ENCODE measurements at regions not wholly inside any gene's neighbourhood (a gene's known extent, or its start where the extent isn't known, plus 50 kb on each side); places are given as distances from the start of the nearest gene placed in this dataset.

- no peaks in the 10 kb centered on the region for H3K4me1 ChIP-seq (ENCODE audit: control insufficient read depth, insufficient read depth, low read length)
- RAD21 ChIA-PET (ENCODE audit: unreplicated experiment): no interaction called here
- BruUV-seq (replicated peaks): no TSS peak
- no peaks in the 10 kb centered on the region for H3K36me3 ChIP-seq (ENCODE audit: control insufficient read depth in 2 of 2, insufficient read depth in 2 of 2, low read length in 1 of 2)
- no peak for FAIRE-seq
- no peaks in the 10 kb centered on the region for H3K9me3 ChIP-seq (replicated peaks; ENCODE audit: control insufficient read depth, insufficient read depth, low read length)
- H3K27ac ChIP-seq (ENCODE audit: control insufficient read depth, insufficient read depth): no peak overlapping the region
- H3K79me2 ChIP-seq (ENCODE audit: control insufficient read depth, insufficient read depth, low read length): no peaks in the 10 kb centered on the region
- H4K20me1 ChIP-seq (ENCODE audit: control insufficient read depth, insufficient read depth): no peaks in the 10 kb centered on the region
- in situ Hi-C loops (cut with MboI) (no loop called here), intact Hi-C loops (cut with micrococcal nuclease; ENCODE audit: unreplicated experiment) (no loop called here)
- POLR2A ChIA-PET: no interaction called here
- no peak for DNase-seq (ENCODE audit: low read depth, low spot score)
- WGBS (ENCODE audit: insufficient coverage, insufficient replicate concordance, low lambda C conversion rate, missing lambda C conversion rate): 3% methylated on average over 2 of the region's 2 CpGs
- CTCF ChIA-PET: interaction anchor here (0.7 kb wide), 1 partner anchor 10 kb away, joined by 3 read pairs; no protein-coding TSS in a partner anchor
- ATAC-seq: no peak
- H3K4me3 ChIP-seq: no peak overlapping the region
- no peak for TF ChIP-seq BMI1 (IDR thresholded peaks at IDR 0.05; ENCODE audit: borderline replicate concordance)
- TF ChIP-seq MXI1 (IDR thresholded peaks at IDR 0.05; ENCODE audit: low read depth, low read length): no peak
- no peak for TF ChIP-seq ASH2L (IDR thresholded peaks at IDR 0.05; ENCODE audit: borderline replicate concordance, low read depth)
- no peak for TF ChIP-seq SP1 (IDR thresholded peaks at IDR 0.05; ENCODE audit: low read depth, low read length)
- SMC1A ChIA-PET (ENCODE audit: uncharacterized antibody, unreplicated experiment): no interaction called here
- H2AFZ ChIP-seq (ENCODE audit: control insufficient read depth, low read depth, low read length): no peak overlapping the region
- no peak overlapping the region for H3K4me2 ChIP-seq (ENCODE audit: control insufficient read depth, insufficient read depth)
- H3K27me3 ChIP-seq (replicated peaks in 1 of 2; ENCODE audit: control insufficient read depth in 2 of 2, insufficient read depth in 2 of 2, low read length in 1 of 2): no peaks in the 10 kb centered on the region
- H3K9ac ChIP-seq (ENCODE audit: control insufficient read depth, insufficient read depth, low read length): no peak overlapping the region
Measured at GRCh38 chr6:118394106-118394505, 154.0 kb upstream of the PLN start.

DNA sequence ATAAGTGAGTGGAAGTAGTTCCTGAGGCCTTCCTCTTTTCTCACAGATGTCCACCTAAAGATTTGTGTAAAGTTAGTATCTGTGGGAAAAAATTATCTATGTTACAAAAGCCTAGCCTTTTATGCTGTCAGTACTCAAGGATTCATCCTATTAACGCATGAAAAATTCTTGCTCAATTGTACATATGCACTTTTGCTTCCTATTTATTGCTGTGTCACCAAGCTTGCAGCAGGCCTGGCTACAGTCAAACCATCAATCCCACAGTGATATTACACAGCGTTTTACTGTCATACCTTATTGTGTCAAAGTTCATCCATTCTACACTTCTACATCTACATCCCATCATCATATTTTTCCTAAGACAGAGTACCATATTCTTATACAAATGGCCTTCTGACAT, 151.1 kb upstream of the PLN start:
- H3K4me2 ChIP-seq (ENCODE audit: control insufficient read depth, insufficient read depth): no peak overlapping the region
- DNase-seq (ENCODE audit: low read depth, low spot score) (no peak), FAIRE-seq (no peak), ATAC-seq (no peak)
- 32% methylated on average over 2 of the region's 2 CpGs for WGBS (ENCODE audit: insufficient coverage, insufficient replicate concordance, low lambda C conversion rate, missing lambda C conversion rate)
- no peaks in the 10 kb centered on the region for H3K36me3 ChIP-seq (ENCODE audit: control insufficient read depth in 2 of 2, insufficient read depth in 2 of 2, low read length in 1 of 2)
- H3K4me1 ChIP-seq (ENCODE audit: control insufficient read depth, insufficient read depth, low read length): no peaks in the 10 kb centered on the region
- BruUV-seq (replicated peaks): no TSS peak
- H3K9me3 ChIP-seq (replicated peaks; ENCODE audit: control insufficient read depth, insufficient read depth, low read length): no peaks in the 10 kb centered on the region
- ChIA-PET CTCF (interaction anchor here (1.4 kb wide), 1 partner anchor 8 kb away, joined by 3 read pairs; no protein-coding TSS in a partner anchor), RAD21 (ENCODE audit: unreplicated experiment) (interaction anchor here (0.6 kb wide), 1 partner anchor 947 kb away, joined by 3 read pairs; no protein-coding TSS in a partner anchor), POLR2A (no interaction called here), SMC1A (ENCODE audit: uncharacterized antibody, unreplicated experiment) (interaction anchor here (0.6 to 2.1 kb wide), 3 partner anchors 15 to 25 kb away, joined by 3 to 5 read pairs (median 4); no protein-coding TSS in a partner anchor)
- H3K9ac ChIP-seq (ENCODE audit: control insufficient read depth, insufficient read depth, low read length): no peak overlapping the region
- H3K27me3 ChIP-seq (replicated peaks in 1 of 2; ENCODE audit: control insufficient read depth in 2 of 2, insufficient read depth in 2 of 2, low read length in 1 of 2): no peaks in the 10 kb centered on the region
- H3K79me2 ChIP-seq (ENCODE audit: control insufficient read depth, insufficient read depth, low read length): no peaks in the 10 kb centered on the region
- no peak overlapping the region for H3K27ac ChIP-seq (ENCODE audit: control insufficient read depth, insufficient read depth)
- no peak overlapping the region for H3K4me3 ChIP-seq
- intact Hi-C loops (cut with micrococcal nuclease; ENCODE audit: unreplicated experiment) (no loop called here), in situ Hi-C loops (cut with MboI) (no loop called here)
- H2AFZ ChIP-seq (ENCODE audit: control insufficient read depth, low read depth, low read length): no peak overlapping the region
- no peaks in the 10 kb centered on the region for H4K20me1 ChIP-seq (ENCODE audit: control insufficient read depth, insufficient read depth)
- no peak for TF ChIP-seq JUND (IDR thresholded peaks at IDR 0.05; ENCODE audit: low read depth, low read length)
- no peak for TF ChIP-seq HDGF (IDR thresholded peaks at IDR 0.05)
- TF ChIP-seq KLF5 (IDR thresholded peaks at IDR 0.05; ENCODE audit: partially characterized antibody): no peak
- no peak for TF ChIP-seq BCLAF1 (IDR thresholded peaks at IDR 0.05)
- TF ChIP-seq ZBTB40 (IDR thresholded peaks at IDR 0.05; ENCODE audit: borderline replicate concordance): no peak
- TF ChIP-seq, protein P1, sequence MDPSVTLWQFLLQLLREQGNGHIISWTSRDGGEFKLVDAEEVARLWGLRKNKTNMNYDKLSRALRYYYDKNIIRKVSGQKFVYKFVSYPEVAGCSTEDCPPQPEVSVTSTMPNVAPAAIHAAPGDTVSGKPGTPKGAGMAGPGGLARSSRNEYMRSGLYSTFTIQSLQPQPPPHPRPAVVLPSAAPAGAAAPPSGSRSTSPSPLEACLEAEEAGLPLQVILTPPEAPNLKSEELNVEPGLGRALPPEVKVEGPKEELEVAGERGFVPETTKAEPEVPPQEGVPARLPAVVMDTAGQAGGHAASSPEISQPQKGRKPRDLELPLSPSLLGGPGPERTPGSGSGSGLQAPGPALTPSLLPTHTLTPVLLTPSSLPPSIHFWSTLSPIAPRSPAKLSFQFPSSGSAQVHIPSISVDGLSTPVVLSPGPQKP (IDR thresholded peaks at IDR 0.05; ENCODE audit: low read depth, low read length): no peak

Data from GM12878 (cell line).